GM23338 (cell line): ENCODE measurements at regions not wholly inside any gene's neighbourhood (a gene's known extent, or its start where the extent isn't known, plus 50 kb on each side); places are given as distances from the start of the nearest gene placed in this dataset.

ENCODE experiments used
- ATAC-seq: fragments of 200-7000 bp; cut with Tn5 transposase; 3 replicates; pipeline ENCODE4 v1.9.1; 2020
- DNase-seq: peaks from one replicate; pipeline ENCODE4 v3.0.0-alpha.2; 2015; ENCODE audit warnings: low spot score
- H2AFZ ChIP-seq: fragments of 200-600 bp; sonication (generic); 2 replicates; pipeline ENCODE4 v1.8.0; 2016; ENCODE audit warnings: antibody characterized with exemption, mild to moderate bottlenecking, moderate library complexity
- H3F3A ChIP-seq: fragments of 200-600 bp; sonication (generic); replicated peaks from 2 replicates; pipeline ENCODE4 v1.8.0; 2017; ENCODE audit warnings: antibody characterized with exemption, mixed run types, low read depth
- H3K27ac ChIP-seq: fragments of 200-600 bp; sonication (generic); 2 replicates; pipeline ENCODE4 v1.6.1; 2016; ENCODE audit warnings: low read depth
- H3K27me3 ChIP-seq: fragments of 200-600 bp; sonication (generic); 2 replicates; pipeline ENCODE4 v1.8.0; 2016; ENCODE audit warnings: mild to moderate bottlenecking, mixed run types, moderate library complexity; ENCODE audit not compliant: insufficient read depth
- H3K36me3 ChIP-seq: fragments of 200-600 bp; sonication (generic); 2 replicates; pipeline ENCODE4 v1.8.0; 2016; ENCODE audit warnings: mild to moderate bottlenecking; ENCODE audit not compliant: insufficient read depth
- H3K4me1 ChIP-seq: fragments of 200-600 bp; sonication (generic); 2 replicates; pipeline ENCODE4 v1.8.0; 2016; ENCODE audit warnings: mild to moderate bottlenecking, moderate library complexity; ENCODE audit not compliant: insufficient read depth
- H3K4me2 ChIP-seq: fragments of 200-600 bp; sonication (generic); 2 replicates; pipeline ENCODE4 v1.7.1; 2017; ENCODE audit warnings: mixed run types
- H3K4me3 ChIP-seq: fragments of 200-600 bp; sonication (generic); 2 replicates; pipeline ENCODE4 v1.6.1; 2016; ENCODE audit warnings: mixed run types
- H3K79me2 ChIP-seq: fragments of 200-600 bp; sonication (generic); replicated peaks from 2 replicates; pipeline ENCODE4 v1.8.0; 2017; ENCODE audit warnings: mild to moderate bottlenecking; ENCODE audit not compliant: insufficient read depth
- H3K9me2 ChIP-seq: fragments of 200-600 bp; sonication (generic); 2 replicates; pipeline ENCODE4 v1.8.0; 2017; ENCODE audit not compliant: insufficient read depth
- H4K20me1 ChIP-seq: fragments of 200-600 bp; sonication (generic); replicated peaks from 2 replicates; pipeline ENCODE4 v1.8.0; 2017; ENCODE audit warnings: mild to moderate bottlenecking; ENCODE audit not compliant: insufficient read depth
- H3K27ac Mint-ChIP-seq: 2 replicates; pipeline ENCODE4 v1.8.0; 2020; ENCODE audit warnings: inconsistent platforms, mild to moderate bottlenecking, moderate library complexity, mixed read lengths
- H3K27me3 Mint-ChIP-seq: 3 replicates; pipeline ENCODE4 v1.8.0; 2022; ENCODE audit warnings: low read depth, mild to moderate bottlenecking, moderate library complexity, mixed read lengths, inconsistent platforms; ENCODE audit not compliant: insufficient read depth, poor library complexity
- H3K36me3 Mint-ChIP-seq: 3 replicates; pipeline ENCODE4 v1.8.0; 2021; ENCODE audit warnings: low read depth, mild to moderate bottlenecking, inconsistent platforms, moderate library complexity, mixed read lengths
- H3K4me1 Mint-ChIP-seq: 3 replicates; pipeline ENCODE4 v1.8.0; 2020; ENCODE audit warnings: mild to moderate bottlenecking, inconsistent platforms, mixed read lengths
- H3K4me3 Mint-ChIP-seq: 3 replicates; pipeline ENCODE4 v1.8.0; 2021; ENCODE audit warnings: moderate library complexity, mild to moderate bottlenecking, inconsistent platforms, mixed read lengths
- H3K9me3 Mint-ChIP-seq: 3 replicates; pipeline ENCODE4 v1.8.0; 2020; ENCODE audit warnings: moderate library complexity, mild to moderate bottlenecking, inconsistent platforms, mixed read lengths
- EZH2 ChIP-seq: fragments of 200-600 bp; sonication (generic); IDR thresholded peaks from one replicate; pipeline ENCODE4 v1.8.0; 2017; ENCODE audit warnings: antibody characterized with exemption, mild to moderate bottlenecking, low read depth; ENCODE audit not compliant: unreplicated experiment
- EZH2phosphoT487 ChIP-seq: fragments of 200-600 bp; sonication (generic); IDR thresholded peaks from one replicate; pipeline ENCODE4 v1.8.1; 2018; ENCODE audit warnings: antibody characterized with exemption; ENCODE audit not compliant: unreplicated experiment
- POLR2AphosphoS5 ChIP-seq: IDR thresholded peaks from 2 replicates; pipeline ENCODE4 v1.6.1; 2016; ENCODE audit warnings: antibody characterized with exemption, low read depth
- STAT1 ChIP-seq: IDR thresholded peaks from one replicate; pipeline ENCODE4 v1.6.1; 2016; ENCODE audit warnings: antibody characterized with exemption; ENCODE audit not compliant: unreplicated experiment
- ZNF114 ChIP-seq: fragments of 250-450 bp; sonication (Bioruptor Pico); IDR thresholded peaks from 2 replicates; pipeline ENCODE4 v1.5.0; 2020; ENCODE audit warnings: mild to moderate bottlenecking, moderate library complexity
- ZNF331 ChIP-seq: fragments of 250-450 bp; sonication (Bioruptor Pico); IDR thresholded peaks from 2 replicates; pipeline ENCODE4 v1.5.0; 2020; ENCODE audit warnings: low read depth, mild to moderate bottlenecking, moderate library complexity
- TF ChIP-seq, protein P1 (sequence below): IDR thresholded peaks from one replicate; pipeline ENCODE4 v1.6.1; 2018; ENCODE audit warnings: antibody characterized with exemption; ENCODE audit not compliant: unreplicated experiment
- TF ChIP-seq, protein P2 (sequence below), 2 experiments: fragments of 200-600 bp in 1 of 2; sonication (generic) in 1 of 2; conservative IDR thresholded peaks; 2 replicates each; pipeline versions ENCODE4 v1.5.1 to v1.6.1; 2016 to 2017; ENCODE audit warnings: antibody characterized with exemption in 2 of 2, low read depth in 2 of 2, mild to moderate bottlenecking in 2 of 2, moderate library complexity in 1 of 2
- TF ChIP-seq, protein P3 (sequence below): IDR thresholded peaks from 2 replicates; pipeline ENCODE4 v1.6.1; 2016; ENCODE audit warnings: antibody characterized with exemption

DNA sequence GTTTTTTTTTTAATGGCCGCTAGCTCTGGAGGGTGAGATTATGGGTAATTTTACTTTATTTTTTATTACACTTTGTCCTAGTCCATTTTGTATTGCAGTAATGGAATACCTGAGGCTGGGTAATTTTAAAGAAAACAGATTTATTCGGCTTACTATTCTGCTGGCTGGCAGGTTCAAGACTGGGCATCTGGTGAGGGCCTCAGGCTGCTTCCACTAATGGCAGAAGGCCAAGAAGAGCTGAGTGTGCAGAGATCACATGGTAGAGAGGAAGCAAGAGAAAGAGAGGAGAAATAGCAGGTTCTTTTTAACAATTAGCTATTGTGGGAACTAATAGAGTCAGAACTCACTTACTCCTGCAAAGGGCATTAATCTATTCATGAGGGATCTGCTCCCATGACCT is 52.4 kb upstream of the ARHGAP28 start:
- H3K4me1 Mint-ChIP-seq = peaks cover 7% of the 10 kb centered on the region; the same call in 2 of the 3 replicates
- Histone ChIP-seq H3K4me3 (no peak overlapping the region), H2AFZ (no peak overlapping the region), H3K9me2 (0 out of 2 replicates have a peak, but pooled peaks cover under 1% of the 10 kb centered on the region), H4K20me1 (no peaks in the 10 kb centered on the region), H3K27me3 (no peaks in the 10 kb centered on the region), H3K79me2 (no peaks in the 10 kb centered on the region), H3K4me1 (peaks cover 11% of the 10 kb centered on the region), H3K36me3 (no peaks in the 10 kb centered on the region), H3K27ac (no peak overlapping the region), H3F3A (no peaks in the 10 kb centered on the region), H3K4me2 (no peak overlapping the region)
- peaks cover 2% of the 10 kb centered on the region for H3K27me3 Mint-ChIP-seq
- no peak overlapping the region for H3K4me3 Mint-ChIP-seq
- no peak overlapping the region for H3K27ac Mint-ChIP-seq
- ATAC-seq (no peak), DNase-seq (no peak)
- TF ChIP-seq ZNF114 (CRISPR knock-in tag) = no peak
- TF ChIP-seq ZNF331 = no peak
- TF ChIP-seq EZH2 = no peak
- TF ChIP-seq, protein P1, sequence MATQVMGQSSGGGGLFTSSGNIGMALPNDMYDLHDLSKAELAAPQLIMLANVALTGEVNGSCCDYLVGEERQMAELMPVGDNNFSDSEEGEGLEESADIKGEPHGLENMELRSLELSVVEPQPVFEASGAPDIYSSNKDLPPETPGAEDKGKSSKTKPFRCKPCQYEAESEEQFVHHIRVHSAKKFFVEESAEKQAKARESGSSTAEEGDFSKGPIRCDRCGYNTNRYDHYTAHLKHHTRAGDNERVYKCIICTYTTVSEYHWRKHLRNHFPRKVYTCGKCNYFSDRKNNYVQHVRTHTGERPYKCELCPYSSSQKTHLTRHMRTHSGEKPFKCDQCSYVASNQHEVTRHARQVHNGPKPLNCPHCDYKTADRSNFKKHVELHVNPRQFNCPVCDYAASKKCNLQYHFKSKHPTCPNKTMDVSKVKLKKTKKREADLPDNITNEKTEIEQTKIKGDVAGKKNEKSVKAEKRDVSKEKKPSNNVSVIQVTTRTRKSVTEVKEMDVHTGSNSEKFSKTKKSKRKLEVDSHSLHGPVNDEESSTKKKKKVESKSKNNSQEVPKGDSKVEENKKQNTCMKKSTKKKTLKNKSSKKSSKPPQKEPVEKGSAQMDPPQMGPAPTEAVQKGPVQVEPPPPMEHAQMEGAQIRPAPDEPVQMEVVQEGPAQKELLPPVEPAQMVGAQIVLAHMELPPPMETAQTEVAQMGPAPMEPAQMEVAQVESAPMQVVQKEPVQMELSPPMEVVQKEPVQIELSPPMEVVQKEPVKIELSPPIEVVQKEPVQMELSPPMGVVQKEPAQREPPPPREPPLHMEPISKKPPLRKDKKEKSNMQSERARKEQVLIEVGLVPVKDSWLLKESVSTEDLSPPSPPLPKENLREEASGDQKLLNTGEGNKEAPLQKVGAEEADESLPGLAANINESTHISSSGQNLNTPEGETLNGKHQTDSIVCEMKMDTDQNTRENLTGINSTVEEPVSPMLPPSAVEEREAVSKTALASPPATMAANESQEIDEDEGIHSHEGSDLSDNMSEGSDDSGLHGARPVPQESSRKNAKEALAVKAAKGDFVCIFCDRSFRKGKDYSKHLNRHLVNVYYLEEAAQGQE = no peak
- TF ChIP-seq, protein P2, sequence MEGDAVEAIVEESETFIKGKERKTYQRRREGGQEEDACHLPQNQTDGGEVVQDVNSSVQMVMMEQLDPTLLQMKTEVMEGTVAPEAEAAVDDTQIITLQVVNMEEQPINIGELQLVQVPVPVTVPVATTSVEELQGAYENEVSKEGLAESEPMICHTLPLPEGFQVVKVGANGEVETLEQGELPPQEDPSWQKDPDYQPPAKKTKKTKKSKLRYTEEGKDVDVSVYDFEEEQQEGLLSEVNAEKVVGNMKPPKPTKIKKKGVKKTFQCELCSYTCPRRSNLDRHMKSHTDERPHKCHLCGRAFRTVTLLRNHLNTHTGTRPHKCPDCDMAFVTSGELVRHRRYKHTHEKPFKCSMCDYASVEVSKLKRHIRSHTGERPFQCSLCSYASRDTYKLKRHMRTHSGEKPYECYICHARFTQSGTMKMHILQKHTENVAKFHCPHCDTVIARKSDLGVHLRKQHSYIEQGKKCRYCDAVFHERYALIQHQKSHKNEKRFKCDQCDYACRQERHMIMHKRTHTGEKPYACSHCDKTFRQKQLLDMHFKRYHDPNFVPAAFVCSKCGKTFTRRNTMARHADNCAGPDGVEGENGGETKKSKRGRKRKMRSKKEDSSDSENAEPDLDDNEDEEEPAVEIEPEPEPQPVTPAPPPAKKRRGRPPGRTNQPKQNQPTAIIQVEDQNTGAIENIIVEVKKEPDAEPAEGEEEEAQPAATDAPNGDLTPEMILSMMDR (conservative IDR thresholded peaks at IDR 0.05; ENCODE audit: low read depth in 2 of 2) = no peak
- H3K36me3 Mint-ChIP-seq = no peaks in the 10 kb centered on the region; the same call in 2 of the 3 replicates
- H3K9me3 Mint-ChIP-seq = no peaks in the 10 kb centered on the region; the same call in 2 of the 3 replicates

DNA sequence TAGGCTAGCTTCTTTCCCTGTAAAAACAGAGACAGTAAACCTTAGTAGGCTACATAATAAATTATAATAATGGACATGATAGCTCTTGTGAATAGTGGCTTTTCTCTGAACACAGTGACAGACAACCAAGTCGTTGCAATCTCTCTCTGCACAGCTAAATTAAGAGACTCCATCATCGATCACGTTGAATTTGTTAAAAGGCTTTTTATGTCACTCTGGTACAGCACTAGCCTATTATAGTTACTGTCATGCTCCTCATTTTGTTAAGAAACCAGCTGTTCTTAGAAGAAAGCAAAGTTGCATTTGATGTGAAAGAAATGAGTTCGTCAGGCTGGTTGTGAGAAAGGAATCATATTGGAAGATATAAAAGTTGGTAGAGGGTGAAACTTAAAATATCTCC is 50.3 kb upstream of the ARHGAP28 start:
- Histone ChIP-seq H3K36me3 (no peaks in the 10 kb centered on the region), H3K27me3 (no peaks in the 10 kb centered on the region), H3K4me3 (no peak overlapping the region), H2AFZ (no peak overlapping the region), H3K79me2 (no peaks in the 10 kb centered on the region), H4K20me1 (no peaks in the 10 kb centered on the region), H3K4me1 (peaks cover 13% of the 10 kb centered on the region), H3K9me2 (no peaks in the 10 kb centered on the region), H3K4me2 (no peak overlapping the region), H3F3A (no peaks in the 10 kb centered on the region), H3K27ac (no peak overlapping the region)
- no peaks in the 10 kb centered on the region; the same call in 2 of the 3 replicates for H3K36me3 Mint-ChIP-seq
- H3K27ac Mint-ChIP-seq = no peak overlapping the region
- no peak for DNase-seq
- H3K4me3 Mint-ChIP-seq = no peak overlapping the region
- ATAC-seq = no peak
- TF ChIP-seq, protein P3, sequence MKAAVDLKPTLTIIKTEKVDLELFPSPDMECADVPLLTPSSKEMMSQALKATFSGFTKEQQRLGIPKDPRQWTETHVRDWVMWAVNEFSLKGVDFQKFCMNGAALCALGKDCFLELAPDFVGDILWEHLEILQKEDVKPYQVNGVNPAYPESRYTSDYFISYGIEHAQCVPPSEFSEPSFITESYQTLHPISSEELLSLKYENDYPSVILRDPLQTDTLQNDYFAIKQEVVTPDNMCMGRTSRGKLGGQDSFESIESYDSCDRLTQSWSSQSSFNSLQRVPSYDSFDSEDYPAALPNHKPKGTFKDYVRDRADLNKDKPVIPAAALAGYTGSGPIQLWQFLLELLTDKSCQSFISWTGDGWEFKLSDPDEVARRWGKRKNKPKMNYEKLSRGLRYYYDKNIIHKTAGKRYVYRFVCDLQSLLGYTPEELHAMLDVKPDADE = no peak
- no peak for TF ChIP-seq POLR2AphosphoS5
- no peak for TF ChIP-seq EZH2phosphoT487
- TF ChIP-seq STAT1 = no peak
- TF ChIP-seq, protein P1 = no peak
- H3K27me3 Mint-ChIP-seq = peaks cover 2% of the 10 kb centered on the region
- no peaks in the 10 kb centered on the region; the same call in 2 of the 3 replicates for H3K9me3 Mint-ChIP-seq
- H3K4me1 Mint-ChIP-seq = peaks cover 8% of the 10 kb centered on the region; the same call in 2 of the 3 replicates
